NOMO-1 treated with dmso at 0.1 percent for 144 hours (cell line): ENCODE measurements at regions not wholly inside any gene's neighbourhood (a gene's known extent, or its start where the extent isn't known, plus 50 kb on each side); places are given as distances from the start of the nearest gene placed in this dataset.

Source experiments
- DNase-seq: peaks from one replicate; lab custom pipeline; 2025; ENCODE audit not compliant: unreplicated experiment; lab: John Stamatoyannopoulos, UW

- no peak for DNase-seq
Measured at GRCh38 chr6:167731731-167732422, 94.8 kb upstream of the AFDN start.

- no peak for DNase-seq
Measured at GRCh38 chr6:167733740-167734661, 92.7 kb upstream of the AFDN start.

- no peak for DNase-seq
Measured at GRCh38 chr6:167734662-167735083, 92.0 kb upstream of the AFDN start.

GRCh38 chr6:167735084-167735950 is 91.4 kb upstream of the AFDN start:
- no peak for DNase-seq

- DNase-seq = no peak
Measured at GRCh38 chr6:167735951-167736288, 90.8 kb upstream of the AFDN start.

- DNase-seq = no peak
Measured at GRCh38 chr6:167736486-167737204, 90.1 kb upstream of the AFDN start.

GRCh38 chr6:167737205-167737830 is 89.4 kb upstream of the AFDN start:
- no peak for DNase-seq

- no peak for DNase-seq
Measured at GRCh38 chr6:167738386-167738785, 88.3 kb upstream of the AFDN start.

GRCh38 chr6:167739721-167740475 is 86.8 kb upstream of the AFDN start:
- no peak for DNase-seq

- no peak for DNase-seq
Measured at GRCh38 chr6:167742719-167743303, 83.9 kb upstream of the AFDN start.

GRCh38 chr6:167744681-167745669 is 81.7 kb upstream of the AFDN start:
- no peak for DNase-seq

GRCh38 chr6:167745670-167746389 is 80.9 kb upstream of the AFDN start:
- no peak for DNase-seq

GRCh38 chr6:167746390-167746907 is 80.3 kb upstream of the AFDN start:
- no peak for DNase-seq

- DNase-seq = no peak
Measured at GRCh38 chr6:167746975-167747374, 79.7 kb upstream of the AFDN start.

- DNase-seq = no peak
Measured at GRCh38 chr6:167747645-167748044, 79.1 kb upstream of the AFDN start.

- no peak for DNase-seq
Measured at GRCh38 chr6:167748046-167748445, 78.7 kb upstream of the AFDN start.
